B cell (primary cell): ENCODE measurements at regions not wholly inside any gene's neighbourhood (a gene's known extent, or its start where the extent isn't known, plus 50 kb on each side); places are given as distances from the start of the nearest gene placed in this dataset.

Source experiments
- EZH2 ChIP-seq: IDR thresholded peaks from 2 replicates; pipeline ENCODE4 v1.6.1; 2012; ENCODE audit warnings: borderline replicate concordance, low read depth, mild to moderate bottlenecking, moderate library complexity, low read length; ENCODE audit not compliant: insufficient read depth, poor library complexity, severe bottlenecking
- TF ChIP-seq, protein P1 (sequence below): fragments of 200-600 bp; IDR thresholded peaks from one replicate; pipeline ENCODE4 v1.8.0; 2022; ENCODE audit warnings: antibody characterized with exemption, mild to moderate bottlenecking

- TF ChIP-seq EZH2 = no peak
- TF ChIP-seq, protein P1, sequence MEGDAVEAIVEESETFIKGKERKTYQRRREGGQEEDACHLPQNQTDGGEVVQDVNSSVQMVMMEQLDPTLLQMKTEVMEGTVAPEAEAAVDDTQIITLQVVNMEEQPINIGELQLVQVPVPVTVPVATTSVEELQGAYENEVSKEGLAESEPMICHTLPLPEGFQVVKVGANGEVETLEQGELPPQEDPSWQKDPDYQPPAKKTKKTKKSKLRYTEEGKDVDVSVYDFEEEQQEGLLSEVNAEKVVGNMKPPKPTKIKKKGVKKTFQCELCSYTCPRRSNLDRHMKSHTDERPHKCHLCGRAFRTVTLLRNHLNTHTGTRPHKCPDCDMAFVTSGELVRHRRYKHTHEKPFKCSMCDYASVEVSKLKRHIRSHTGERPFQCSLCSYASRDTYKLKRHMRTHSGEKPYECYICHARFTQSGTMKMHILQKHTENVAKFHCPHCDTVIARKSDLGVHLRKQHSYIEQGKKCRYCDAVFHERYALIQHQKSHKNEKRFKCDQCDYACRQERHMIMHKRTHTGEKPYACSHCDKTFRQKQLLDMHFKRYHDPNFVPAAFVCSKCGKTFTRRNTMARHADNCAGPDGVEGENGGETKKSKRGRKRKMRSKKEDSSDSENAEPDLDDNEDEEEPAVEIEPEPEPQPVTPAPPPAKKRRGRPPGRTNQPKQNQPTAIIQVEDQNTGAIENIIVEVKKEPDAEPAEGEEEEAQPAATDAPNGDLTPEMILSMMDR = no peak
These were observed 1371.0 kb downstream of the KCNT2 start for GRCh38 chr1:195236991-195237889.
